ENCODE measurements at regions not wholly inside any gene's neighbourhood (a gene's known extent, or its start where the extent isn't known, plus 50 kb on each side); places are given as distances from the start of the nearest gene placed in this dataset.

DNA sequence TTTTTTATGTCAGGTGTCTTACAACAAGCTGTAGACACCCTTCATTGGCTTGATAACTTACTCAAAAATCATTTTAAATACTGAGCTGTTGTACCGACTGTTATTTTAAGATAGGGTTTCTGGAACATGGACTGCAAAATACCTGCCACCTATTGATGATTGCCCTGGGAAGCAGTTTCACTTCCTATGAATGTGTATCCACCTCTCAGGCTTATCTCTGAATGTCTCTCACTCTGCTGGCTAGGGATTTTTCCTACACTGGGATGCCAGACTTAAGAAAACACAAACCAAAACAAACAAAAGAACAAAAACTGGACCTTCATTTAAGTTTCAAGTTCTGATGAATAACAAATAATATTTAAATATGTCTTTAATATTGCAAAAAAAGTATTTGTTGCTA lies 663.7 kb downstream of the EFNB2 start:
- no peak for FAIRE-seq
- TF ChIP-seq EP300 (IDR thresholded peaks at IDR 0.05; ENCODE audit: borderline replicate concordance in 1 of 2, low read depth in 2 of 2, low read length in 2 of 2) (no peak), POLR2A (IDR thresholded peaks at IDR 0.05; ENCODE audit: control extremely low read depth in 1 of 2, low read depth in 2 of 2, low read length in 2 of 2) (no peak), HDAC6 (IDR thresholded peaks at IDR 0.05; ENCODE audit: low read depth, low read length) (no peak), SP2 (IDR thresholded peaks at IDR 0.05; ENCODE audit: low read length) (no peak), YY1 (IDR thresholded peaks at IDR 0.05; ENCODE audit: low read depth, low read length) (no peak), JUN (IDR thresholded peaks at IDR 0.05; ENCODE audit: low read depth, low read length) (no peak), ZNF274 (IDR thresholded peaks at IDR 0.05; ENCODE audit: borderline replicate concordance, extremely low read depth, low read length) (no peak), CEBPB (IDR thresholded peaks at IDR 0.05; ENCODE audit: low read depth, low read length) (no peak), CBX8 (IDR thresholded peaks at IDR 0.05; ENCODE audit: borderline replicate concordance, low read depth, low read length) (no peak), KDM5A (IDR thresholded peaks at IDR 0.05; ENCODE audit: low read length) (no peak), TAF7 (optimal IDR thresholded peaks at IDR 0.05; ENCODE audit: borderline replicate concordance, low read depth, low read length) (no peak), CTBP2 (IDR thresholded peaks at IDR 0.05; ENCODE audit: borderline replicate concordance, insufficient read depth, insufficient read length, low read length) (no peak)
- TF ChIP-seq, protein P1, sequence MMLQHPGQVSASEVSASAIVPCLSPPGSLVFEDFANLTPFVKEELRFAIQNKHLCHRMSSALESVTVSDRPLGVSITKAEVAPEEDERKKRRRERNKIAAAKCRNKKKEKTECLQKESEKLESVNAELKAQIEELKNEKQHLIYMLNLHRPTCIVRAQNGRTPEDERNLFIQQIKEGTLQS (IDR thresholded peaks at IDR 0.05; ENCODE audit: insufficient read depth, low read depth, low read length), result no peak
- TF ChIP-seq, protein P2, sequence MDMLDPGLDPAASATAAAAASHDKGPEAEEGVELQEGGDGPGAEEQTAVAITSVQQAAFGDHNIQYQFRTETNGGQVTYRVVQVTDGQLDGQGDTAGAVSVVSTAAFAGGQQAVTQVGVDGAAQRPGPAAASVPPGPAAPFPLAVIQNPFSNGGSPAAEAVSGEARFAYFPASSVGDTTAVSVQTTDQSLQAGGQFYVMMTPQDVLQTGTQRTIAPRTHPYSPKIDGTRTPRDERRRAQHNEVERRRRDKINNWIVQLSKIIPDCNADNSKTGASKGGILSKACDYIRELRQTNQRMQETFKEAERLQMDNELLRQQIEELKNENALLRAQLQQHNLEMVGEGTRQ (IDR thresholded peaks at IDR 0.05; ENCODE audit: low read length), result no peak

More for the DNA sequence above, 663.7 kb downstream of the EFNB2 start:
- Histone ChIP-seq H3K18ac (ENCODE audit: extremely low read depth, low read length) (no peak overlapping the region), H3K4me3 (ENCODE audit: extremely low read depth in 1 of 4, insufficient read depth in 2 of 4, low read depth in 3 of 4, low read length in 4 of 4) (no peak overlapping the region), H2AK5ac (ENCODE audit: low read depth, low read length) (no peak overlapping the region), H3K23ac (ENCODE audit: insufficient read length) (no peak overlapping the region), H3K9me3 (ENCODE audit: insufficient read depth in 2 of 2, low read depth in 1 of 2, low read length in 1 of 2) (no peaks in the 10 kb centered on the region), H3K27me3 (replicated peaks in 1 of 4; ENCODE audit: control insufficient read depth in 3 of 4, extremely low read depth in 1 of 4, insufficient read depth in 3 of 4, low read length in 3 of 4) (no peaks in the 10 kb centered on the region), H2BK20ac (ENCODE audit: low read length) (no peak overlapping the region), H2BK15ac (ENCODE audit: low read length) (no peak overlapping the region), H3K14ac (ENCODE audit: insufficient read length) (no peak overlapping the region), H2BK120ac (replicated peaks; ENCODE audit: low read depth, low read length) (no peak overlapping the region), H2BK5ac (ENCODE audit: low read depth, low read length) (no peak overlapping the region), H3K9ac (replicated peaks in 1 of 4; ENCODE audit: extremely low read depth in 1 of 4, low read depth in 3 of 4, low read length in 3 of 4) (no peak overlapping the region), H3K23me2 (ENCODE audit: low read depth, low read length) (no peaks in the 10 kb centered on the region), H3K79me2 (ENCODE audit: control insufficient read depth in 1 of 2, insufficient read depth in 2 of 2, low read length in 2 of 2) (no peaks in the 10 kb centered on the region), H4K20me1 (replicated peaks in 1 of 2; ENCODE audit: control insufficient read depth in 1 of 2, insufficient read depth in 2 of 2, low read length in 2 of 2) (no peaks in the 10 kb centered on the region), H3K4ac (replicated peaks; ENCODE audit: insufficient read length, low read depth, low read length) (no peak overlapping the region), H4K5ac (ENCODE audit: insufficient read length, low read depth, low read length) (no peak overlapping the region), H3K36me3 (ENCODE audit: control insufficient read depth in 2 of 4, insufficient read depth in 4 of 4, low read length in 3 of 4) (no peaks in the 10 kb centered on the region), H3K56ac (replicated peaks; ENCODE audit: insufficient read length, low read depth, low read length) (no peak overlapping the region), H3K27ac (ENCODE audit: low read depth, low read length) (no peak overlapping the region), H2AFZ (ENCODE audit: low read length) (0 out of 2 replicates have a peak overlapping the region, but pooled peaks have one; percentile 25), H3K4me2 (ENCODE audit: insufficient read depth in 1 of 2, low read depth in 2 of 2, low read length in 2 of 2) (no peak overlapping the region), H4K91ac (replicated peaks; ENCODE audit: insufficient read length, low read length) (no peak overlapping the region), H3K4me1 (replicated peaks in 1 of 4; ENCODE audit: control insufficient read depth in 3 of 4, insufficient read depth in 4 of 4, low read length in 3 of 4) (no peaks in the 10 kb centered on the region), H4K8ac (ENCODE audit: extremely low read depth, insufficient read depth, low read length) (no peak overlapping the region), H2BK12ac (ENCODE audit: low read depth, low read length) (no peak overlapping the region), H3K79me1 (ENCODE audit: low read depth, low read length) (no peaks in the 10 kb centered on the region)
- ChIA-PET POLR2A (ENCODE audit: partially characterized antibody) (no interaction called here), CTCF (ENCODE audit: partially characterized antibody) (interaction anchor here (1.3 to 1.6 kb wide), 2 partner anchors 10 to 461 kb away, joined by 3 to 5 read pairs; no protein-coding TSS in a partner anchor)
- no peak for DNase-seq (ENCODE audit: low read depth in 1 of 2, low spot score in 2 of 2)
- WGBS, 2 experiments (ENCODE audit: extremely low coverage in 1 of 2, insufficient coverage in 1 of 2, insufficient read length in 1 of 2, insufficient replicate concordance in 2 of 2, low coverage in 1 of 2, low lambda C conversion rate in 2 of 2, missing lambda C conversion rate in 1 of 2), result 86% methylated on average over 1 of the region's 1 CpG; no CpG with 5 or more reads in 1 of the 2 experiments
